ENCODE measurements at regions not wholly inside any gene's neighbourhood (a gene's known extent, or its start where the extent isn't known, plus 50 kb on each side); places are given as distances from the start of the nearest gene placed in this dataset.

GRCh38 chr6:101086473-101086872, 205.3 kb upstream of the ASCC3 start:
- TF ChIP-seq POLR2AphosphoS5 (IDR thresholded peaks at IDR 0.05): no peak
- TF ChIP-seq CTCF (IDR thresholded peaks at IDR 0.05): no peak
